ENCODE measurements at regions not wholly inside any gene's neighbourhood (a gene's known extent, or its start where the extent isn't known, plus 50 kb on each side); places are given as distances from the start of the nearest gene placed in this dataset.

- TF ChIP-seq, protein P1, sequence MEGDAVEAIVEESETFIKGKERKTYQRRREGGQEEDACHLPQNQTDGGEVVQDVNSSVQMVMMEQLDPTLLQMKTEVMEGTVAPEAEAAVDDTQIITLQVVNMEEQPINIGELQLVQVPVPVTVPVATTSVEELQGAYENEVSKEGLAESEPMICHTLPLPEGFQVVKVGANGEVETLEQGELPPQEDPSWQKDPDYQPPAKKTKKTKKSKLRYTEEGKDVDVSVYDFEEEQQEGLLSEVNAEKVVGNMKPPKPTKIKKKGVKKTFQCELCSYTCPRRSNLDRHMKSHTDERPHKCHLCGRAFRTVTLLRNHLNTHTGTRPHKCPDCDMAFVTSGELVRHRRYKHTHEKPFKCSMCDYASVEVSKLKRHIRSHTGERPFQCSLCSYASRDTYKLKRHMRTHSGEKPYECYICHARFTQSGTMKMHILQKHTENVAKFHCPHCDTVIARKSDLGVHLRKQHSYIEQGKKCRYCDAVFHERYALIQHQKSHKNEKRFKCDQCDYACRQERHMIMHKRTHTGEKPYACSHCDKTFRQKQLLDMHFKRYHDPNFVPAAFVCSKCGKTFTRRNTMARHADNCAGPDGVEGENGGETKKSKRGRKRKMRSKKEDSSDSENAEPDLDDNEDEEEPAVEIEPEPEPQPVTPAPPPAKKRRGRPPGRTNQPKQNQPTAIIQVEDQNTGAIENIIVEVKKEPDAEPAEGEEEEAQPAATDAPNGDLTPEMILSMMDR (conservative IDR thresholded peaks at IDR 0.05; ENCODE audit: control insufficient read depth, insufficient read depth, low read depth, low read length): no peak
- peak; percentile 99 for DNase-seq (ENCODE audit: low read depth)
- no peak overlapping the region for H3K4me3 ChIP-seq (ENCODE audit: control insufficient read depth, low read depth, low read length)
Observed at GRCh38 chr1:100622037-100622436, 84.1 kb downstream of the GPR88 start.

- DNase-seq (ENCODE audit: low read depth): no peak
- TF ChIP-seq, protein P1 (conservative IDR thresholded peaks at IDR 0.05; ENCODE audit: control insufficient read depth, insufficient read depth, low read depth, low read length): no peak
- no peak overlapping the region for H3K4me3 ChIP-seq (ENCODE audit: control insufficient read depth, low read depth, low read length)
Observed at GRCh38 chr1:100622506-100622905, 84.6 kb downstream of the GPR88 start.

DNA sequence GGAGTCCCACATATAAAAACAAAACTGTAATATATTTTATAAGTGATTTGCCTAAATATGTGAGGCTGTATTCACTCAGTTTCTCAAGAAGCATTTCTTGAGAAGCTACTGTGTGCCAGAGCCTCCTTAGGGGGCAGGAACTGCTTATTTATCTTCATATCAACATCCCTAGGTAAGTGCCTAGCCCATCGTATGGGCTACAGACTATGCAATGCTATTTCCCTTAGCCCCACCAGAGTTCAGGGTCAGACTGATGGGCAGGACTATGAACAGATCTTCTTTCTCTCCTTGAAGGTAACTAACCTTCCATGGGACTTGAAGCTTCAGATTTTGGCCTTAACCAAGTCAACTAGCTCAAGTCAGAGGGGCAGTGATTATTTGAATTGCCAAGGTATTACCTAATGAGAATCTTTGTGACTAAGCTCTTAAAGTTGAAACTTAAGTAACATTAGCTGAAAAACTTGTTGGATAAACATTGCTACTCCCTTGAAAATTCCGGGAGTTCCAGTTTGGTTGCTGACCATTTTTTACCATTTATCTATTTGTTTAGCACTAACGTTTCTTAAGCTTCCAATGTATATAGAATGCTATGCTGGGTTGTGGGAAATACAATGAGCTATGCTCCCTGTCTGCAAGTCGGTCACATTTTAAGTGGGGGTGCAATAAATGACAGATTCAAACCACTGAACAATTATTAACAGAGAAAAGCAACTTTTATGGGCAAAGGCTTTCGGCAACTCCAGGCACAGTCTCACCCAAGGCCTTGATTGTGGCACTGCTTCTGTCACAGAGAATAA, 85.2 kb downstream of the GPR88 start:
- TF ChIP-seq, protein P1 (conservative IDR thresholded peaks at IDR 0.05; ENCODE audit: control insufficient read depth, insufficient read depth, low read depth, low read length): no peak
- peak; percentile 73 for DNase-seq (ENCODE audit: low read depth)
- no peak overlapping the region for H3K4me3 ChIP-seq (ENCODE audit: control insufficient read depth, low read depth, low read length)

DNA sequence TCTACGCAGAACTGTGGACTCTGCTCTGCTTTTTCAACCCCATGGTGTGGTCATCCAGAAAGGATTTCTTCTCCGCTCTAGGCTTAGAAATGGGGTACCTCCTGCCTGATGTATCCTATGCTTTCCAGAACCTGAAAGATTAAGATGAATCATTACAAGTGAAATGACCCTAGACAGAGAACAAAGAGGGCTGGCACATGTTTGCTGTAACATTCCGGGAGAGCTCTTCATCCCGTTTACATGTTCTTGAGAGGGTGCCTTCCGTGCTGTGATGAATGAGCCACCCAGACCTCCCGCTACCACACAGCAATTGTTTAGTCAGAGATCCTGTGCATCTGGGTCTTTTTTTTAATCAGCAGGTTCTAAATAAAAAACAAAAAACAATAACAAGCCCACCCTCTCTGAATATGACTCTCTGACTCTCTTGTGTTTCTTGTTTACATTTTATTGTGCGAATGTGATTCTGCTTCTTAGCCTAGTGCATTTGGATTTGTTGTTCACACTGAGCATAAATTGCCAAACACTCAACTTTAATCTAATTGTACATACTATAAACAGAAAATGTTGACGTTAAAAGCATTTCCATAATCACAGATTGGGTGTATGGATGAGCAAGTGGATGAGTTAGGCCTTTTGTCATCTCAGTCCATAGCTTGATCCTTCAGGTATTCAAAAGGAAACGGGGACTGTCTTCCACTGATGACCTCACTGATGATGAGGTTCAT, 87.1 kb downstream of the GPR88 start:
- peak; percentile 61 for DNase-seq (ENCODE audit: low read depth)
- TF ChIP-seq, protein P1 (conservative IDR thresholded peaks at IDR 0.05; ENCODE audit: control insufficient read depth, insufficient read depth, low read depth, low read length): no peak
- H3K4me3 ChIP-seq (ENCODE audit: control insufficient read depth, low read depth, low read length): no peak overlapping the region

GRCh38 chr1:100626397-100626796, 88.5 kb downstream of the GPR88 start:
- H3K4me3 ChIP-seq (ENCODE audit: control insufficient read depth, low read depth, low read length): no peak overlapping the region
- DNase-seq (ENCODE audit: low read depth): peak; percentile 47
- TF ChIP-seq, protein P1 (conservative IDR thresholded peaks at IDR 0.05; ENCODE audit: control insufficient read depth, insufficient read depth, low read depth, low read length): no peak

DNA sequence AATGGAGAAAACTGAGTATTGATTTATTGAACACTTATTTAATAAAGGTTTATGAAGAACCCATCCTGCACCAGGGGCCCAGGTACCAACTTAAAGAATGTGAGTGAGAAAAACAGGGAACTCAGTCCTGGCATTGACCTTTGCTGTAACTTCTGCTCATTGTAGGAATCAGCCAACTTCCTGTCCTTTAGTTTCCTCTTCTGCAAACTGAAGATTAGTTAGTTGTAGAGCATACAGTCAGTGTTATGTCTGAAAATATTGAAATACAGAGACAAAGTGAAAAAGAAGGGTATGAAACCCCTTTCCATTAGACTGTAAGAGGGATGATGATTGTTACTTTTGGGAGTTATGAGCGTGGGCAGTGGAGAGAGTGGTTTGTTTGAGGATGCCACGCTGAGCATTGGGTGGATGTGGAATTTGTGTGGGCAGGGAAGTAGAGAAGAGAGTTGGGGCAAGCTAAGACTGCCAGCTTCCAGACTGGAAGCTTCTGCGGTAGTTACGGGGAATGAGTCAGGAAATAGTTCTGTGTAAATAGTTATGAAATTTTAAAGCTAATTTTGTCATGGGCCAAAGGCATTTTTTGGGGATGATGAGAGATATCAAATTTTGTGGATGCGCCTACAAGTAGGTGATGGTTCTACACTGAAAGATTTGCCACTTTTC, 89.2 kb downstream of the GPR88 start:
- peak; percentile 85 for DNase-seq (ENCODE audit: low read depth)
- no peak overlapping the region for H3K4me3 ChIP-seq (ENCODE audit: control insufficient read depth, low read depth, low read length)
- TF ChIP-seq, protein P1 (conservative IDR thresholded peaks at IDR 0.05; ENCODE audit: control insufficient read depth, insufficient read depth, low read depth, low read length): no peak

All from fibroblast of mammary gland (primary cell).